COLO829 (cell line): ENCODE measurements at regions not wholly inside any gene's neighbourhood (a gene's known extent, or its start where the extent isn't known, plus 50 kb on each side); places are given as distances from the start of the nearest gene placed in this dataset.
"Not testable (repeated sequence)": the region's sequence is repeated elsewhere in the genome, so short reads cannot be mapped to it uniquely, and the experiment has no call there.

Experiments used
- DNase-seq: peaks from one replicate; pipeline ENCODE4 v3.0.0; 2012; ENCODE audit warnings: low spot score

DNA sequence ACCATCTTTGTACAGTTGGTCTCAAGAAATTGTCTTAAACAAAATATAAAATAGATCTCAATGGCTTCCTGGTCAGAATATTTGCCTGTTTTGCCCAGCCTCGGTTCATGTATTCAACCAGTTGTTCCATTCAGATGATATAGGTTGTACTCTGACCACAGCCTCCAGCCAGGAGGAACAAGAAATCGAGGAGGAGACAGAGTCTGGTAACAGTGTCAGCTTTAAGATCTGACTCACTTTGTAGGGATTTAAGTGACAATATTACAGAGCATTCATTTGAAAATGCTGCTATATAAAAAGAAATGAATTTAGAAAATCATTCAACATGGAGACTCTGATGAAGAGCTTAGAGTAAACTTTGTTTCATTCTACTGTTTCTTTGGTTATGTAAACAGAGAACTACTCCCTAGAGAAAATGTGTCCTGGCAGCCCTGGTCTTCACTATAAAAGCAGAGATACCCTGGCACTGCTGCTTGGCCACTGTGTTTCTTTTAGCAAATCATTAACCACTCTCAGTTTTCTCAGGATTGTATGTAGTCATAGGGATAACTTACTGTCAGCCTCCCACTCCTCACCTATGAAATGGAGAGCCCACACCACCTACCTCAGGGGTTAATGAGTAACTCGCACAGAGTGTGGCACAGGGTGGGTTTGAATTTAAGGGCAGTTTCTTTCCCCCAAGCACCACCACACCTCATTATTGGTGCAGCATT, 53.5 kb downstream of the PAGE2 start:
- DNase-seq = no peak

DNA sequence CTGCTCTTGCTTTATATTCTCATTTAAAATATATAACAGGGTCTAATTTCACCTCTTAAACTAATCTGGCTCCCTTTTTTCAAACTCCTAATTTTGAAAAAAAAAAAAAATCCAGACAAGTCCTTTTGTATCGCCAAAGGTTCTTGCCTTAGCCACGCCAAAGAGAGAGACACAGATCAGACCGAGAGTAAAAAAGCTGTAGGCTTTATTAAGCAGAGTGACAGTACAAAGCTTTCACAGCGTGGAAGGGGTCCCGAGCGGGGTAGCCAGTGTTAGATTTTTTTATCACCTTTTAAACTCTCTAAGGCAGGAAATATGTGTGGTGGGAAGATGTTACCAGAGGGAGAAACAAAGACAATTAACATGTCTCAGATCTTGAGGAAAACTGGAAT, 54.1 kb downstream of the PAGE2 start:
- DNase-seq = no peak

DNA sequence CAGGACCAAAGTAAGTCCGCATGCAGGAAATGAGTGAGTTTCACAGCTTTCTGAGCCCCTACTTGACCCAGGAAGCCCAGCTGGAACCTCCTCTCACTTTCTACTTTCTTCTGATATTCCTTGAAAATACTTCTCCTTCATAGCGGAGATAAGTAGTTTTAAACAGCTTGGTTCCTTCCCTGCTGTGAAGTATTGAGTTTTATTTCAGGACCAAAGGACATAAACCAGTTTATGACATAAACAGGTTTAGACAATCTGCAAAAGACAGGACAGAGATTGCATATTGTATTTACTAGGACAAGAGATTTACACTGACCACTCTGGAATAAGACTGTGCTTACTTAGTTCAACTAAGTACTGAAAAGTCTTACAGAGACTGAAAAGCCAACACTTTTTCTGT, 54.8 kb downstream of the PAGE2 start:
- no peak for DNase-seq

DNA sequence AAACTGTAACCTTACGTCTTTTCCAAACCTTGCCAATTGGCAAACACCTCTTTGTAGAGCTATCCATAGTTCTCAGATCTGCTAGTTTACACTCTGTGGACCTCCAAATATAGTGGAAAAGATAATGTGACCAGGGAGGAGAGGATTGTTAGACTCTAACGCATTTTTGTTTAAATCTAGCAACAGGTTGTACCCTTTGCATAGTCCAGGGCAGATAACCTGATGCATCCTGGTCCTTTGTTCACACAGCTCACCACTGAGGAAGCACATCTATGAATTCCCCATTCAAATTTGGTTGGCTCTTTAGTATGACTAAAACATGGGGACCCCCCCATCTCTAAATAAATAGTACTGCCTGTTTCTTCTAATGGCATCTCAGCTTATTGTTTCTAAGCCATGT, 55.9 kb downstream of the PAGE2 start:
- no peak for DNase-seq

DNA sequence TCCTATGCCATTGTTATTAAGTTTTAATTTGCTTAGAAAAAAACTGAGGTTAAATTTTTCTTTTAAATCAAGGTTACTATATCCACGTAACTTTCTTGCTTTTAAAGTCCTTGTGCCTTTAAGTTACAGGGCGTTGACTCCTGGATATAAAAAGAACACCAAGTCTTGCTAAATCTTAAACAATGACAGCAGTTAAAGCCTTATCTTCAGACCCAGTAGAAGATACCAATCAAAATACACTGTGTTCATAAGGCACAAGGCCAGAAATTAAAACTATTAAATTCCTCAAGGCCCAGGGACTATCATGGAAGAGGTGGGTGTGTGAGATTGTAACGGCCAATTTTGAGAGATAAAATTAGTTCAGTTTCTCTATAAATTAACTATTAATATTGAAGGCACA, 60.4 kb downstream of the PAGE2 start:
- DNase-seq = no peak

DNA sequence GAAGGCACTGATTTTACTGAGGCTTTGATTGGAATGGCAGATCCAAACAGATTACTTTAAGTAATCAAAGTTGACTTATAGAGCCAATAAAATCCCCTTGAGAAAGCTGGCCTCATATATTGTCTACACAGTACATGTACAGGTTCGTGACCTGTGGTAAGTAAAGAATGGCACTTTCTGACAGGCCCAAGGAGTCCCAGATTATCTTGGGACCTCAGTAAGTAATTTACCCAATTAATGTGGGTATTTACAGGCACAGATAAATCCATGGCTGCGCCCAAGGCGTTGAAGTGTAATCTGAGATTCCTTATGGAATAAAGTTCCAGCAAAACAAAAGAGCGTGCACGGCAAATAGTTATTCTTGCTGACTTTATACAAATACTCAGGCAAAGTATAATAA, 62.4 kb downstream of the PAGE2 start:
- no peak for DNase-seq

DNA sequence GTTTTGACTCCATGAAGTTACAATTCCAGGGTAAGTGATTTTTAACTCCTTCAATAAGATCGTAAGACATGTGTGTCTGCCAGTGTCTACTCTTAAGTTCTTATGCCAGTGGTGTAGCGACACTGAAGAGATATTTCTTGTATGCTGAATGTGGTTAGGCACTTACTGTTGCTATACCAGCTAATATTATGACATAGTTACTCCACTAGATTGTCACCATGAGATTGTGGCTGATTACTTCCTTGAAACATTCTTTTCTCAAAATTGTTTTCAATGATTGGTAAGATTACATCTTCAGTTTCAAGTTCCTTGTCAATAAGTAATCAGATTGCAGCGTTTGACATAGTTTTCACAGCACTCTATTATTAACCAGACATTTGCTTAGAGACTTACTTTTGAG, 60.6 kb upstream of the PAGE5 start:
- no peak for DNase-seq

DNA sequence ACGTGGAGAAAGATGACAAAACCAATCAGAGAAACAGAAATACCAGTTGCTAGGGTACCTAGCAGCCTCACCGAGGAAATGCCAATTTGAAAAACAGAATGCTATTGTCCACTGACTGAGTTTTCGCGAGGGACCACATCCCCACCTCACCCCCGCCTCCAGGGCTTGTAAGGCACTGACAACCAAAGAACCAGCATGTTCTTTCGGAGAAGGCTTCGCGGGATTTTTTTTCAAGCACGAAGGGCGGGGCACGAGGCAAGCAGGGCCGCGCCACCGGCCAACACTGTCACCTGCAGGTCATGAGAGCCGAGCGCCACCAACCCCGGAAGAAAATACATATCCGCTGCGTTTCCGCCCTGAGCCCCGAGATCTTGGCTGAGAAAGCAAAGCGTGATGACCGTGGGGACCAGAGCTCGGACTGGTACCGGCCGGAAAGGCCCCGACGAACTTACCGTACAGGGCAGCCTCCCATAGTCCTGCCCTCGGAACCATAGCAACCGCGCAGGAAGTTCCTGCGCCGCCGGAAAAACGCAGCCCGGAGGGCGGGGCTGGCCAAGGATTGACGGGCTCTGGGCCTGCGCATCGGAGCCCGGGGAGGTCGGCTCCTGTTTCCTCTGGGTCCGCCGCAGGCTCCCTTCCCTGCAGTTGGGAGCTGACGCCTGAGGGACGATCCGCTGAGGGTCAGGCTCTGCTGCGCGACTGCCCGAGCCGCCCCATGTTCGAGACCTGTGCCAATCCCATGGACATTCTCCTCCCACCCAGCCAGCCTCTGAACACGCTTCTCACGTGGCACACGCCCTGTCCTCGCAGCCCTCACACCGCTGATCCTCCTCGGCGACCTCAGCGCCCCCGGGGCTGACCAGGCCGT, 59.2 kb upstream of the PAGE5 start:
- DNase-seq = peak; percentile 58

DNA sequence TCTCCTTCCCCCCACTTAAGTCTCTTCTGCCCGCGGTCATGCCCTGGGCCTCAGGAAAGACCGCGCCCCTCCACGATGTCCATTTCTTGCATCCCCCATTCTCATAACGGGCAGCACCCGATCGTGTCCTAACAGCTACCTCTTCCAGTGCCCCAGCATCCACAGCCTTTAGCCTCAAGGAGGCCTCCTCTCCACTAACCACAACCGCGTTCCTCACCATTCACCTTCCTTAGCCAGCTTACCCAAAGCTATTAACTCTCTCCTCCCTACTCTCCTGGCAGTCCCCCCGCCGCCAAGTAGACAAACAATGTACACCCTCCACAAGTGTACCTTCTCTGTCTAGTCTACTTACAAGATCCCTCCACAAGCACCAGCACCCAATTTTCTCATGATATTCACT, 58.6 kb upstream of the PAGE5 start:
- DNase-seq = no peak

DNA sequence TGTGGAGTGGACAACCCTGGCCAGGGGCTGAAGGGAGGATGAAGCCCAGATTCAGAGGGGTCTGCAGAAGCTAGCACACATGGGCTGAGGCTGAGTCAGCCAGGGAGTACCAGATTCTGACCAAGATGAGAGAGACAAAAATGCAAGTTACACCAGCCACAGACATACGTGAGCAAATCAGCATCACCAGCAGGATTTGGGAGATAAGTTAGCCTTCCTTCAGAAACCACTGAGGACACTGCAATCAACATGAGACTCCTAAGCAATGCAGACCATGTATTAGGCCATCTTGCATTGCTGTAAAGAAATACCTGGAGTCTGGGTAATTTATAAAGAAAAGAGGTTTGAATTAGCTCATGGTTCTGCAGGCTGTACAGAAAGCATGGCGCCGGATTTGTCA, 57.0 kb upstream of the PAGE5 start:
- no peak for DNase-seq

DNA sequence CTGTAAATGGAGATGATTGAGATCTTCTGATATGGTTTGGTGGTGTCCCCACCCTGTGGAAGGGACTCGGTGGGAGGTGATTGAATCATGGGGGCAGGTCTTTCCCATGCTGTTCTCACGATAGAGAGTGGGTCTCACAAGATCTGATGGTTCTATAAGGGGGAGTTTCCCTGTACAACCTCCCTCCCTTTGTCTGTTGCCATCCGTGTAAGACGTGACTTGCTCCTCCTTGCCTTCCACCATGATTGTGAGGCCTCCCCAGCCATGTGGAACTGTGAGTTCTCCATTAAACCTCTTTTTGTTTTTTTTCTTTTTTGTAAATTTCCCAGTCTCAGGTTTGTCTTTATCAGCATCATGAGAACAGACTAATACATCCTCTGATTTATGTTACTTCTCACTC, 55.1 kb upstream of the PAGE5 start:
- DNase-seq = not testable (repeated sequence)

DNA sequence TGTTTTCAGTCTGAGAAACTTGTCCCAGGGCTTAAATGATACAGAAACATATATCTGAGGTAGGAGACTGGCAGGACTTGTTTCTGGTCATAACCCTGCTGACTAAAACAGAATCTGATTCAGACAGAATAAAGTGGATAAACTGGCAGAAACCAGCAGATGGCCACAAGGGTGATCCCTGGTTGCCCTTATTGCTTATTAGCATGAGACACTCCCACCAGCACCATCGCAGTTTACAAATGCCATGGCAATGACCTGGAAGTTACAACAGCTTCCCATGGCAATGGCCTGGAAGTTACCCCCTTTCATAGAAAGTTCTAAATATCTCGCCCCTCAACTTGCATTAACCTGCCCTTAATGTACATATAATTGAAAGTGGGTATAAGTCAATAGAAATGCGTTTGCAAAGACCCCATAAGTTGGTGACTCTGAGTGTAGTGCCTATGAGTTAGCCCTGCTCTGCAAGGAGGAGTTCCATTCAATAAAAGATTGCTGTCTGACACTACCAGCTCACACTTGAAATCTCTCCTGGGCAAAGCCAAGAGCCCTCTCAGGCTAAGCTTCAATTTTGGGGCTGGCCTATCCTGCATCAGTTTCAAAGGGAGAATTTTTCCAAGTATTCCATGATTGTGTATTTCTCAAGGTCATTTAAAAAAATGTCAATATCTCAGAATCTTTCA, 52.9 kb upstream of the PAGE5 start:
- no peak for DNase-seq

DNA sequence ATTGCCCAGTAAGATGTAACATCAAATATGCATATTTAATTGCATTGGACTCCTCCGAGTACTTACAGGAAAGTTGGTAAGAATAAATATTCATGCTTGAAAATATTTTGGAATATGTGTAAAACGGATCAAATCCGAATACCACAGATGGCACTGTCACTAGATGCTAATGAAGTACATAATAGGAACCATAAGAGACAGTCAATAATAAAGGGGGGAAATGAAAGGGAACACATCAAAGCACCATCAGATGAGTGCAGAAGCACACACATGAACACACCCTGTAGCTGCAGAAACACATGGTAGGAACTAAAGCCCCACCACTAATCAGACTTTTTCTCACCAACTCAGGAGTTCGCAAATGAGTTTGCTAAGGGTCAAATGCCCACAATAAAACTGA, 52.2 kb upstream of the PAGE5 start:
- DNase-seq = no peak

DNA sequence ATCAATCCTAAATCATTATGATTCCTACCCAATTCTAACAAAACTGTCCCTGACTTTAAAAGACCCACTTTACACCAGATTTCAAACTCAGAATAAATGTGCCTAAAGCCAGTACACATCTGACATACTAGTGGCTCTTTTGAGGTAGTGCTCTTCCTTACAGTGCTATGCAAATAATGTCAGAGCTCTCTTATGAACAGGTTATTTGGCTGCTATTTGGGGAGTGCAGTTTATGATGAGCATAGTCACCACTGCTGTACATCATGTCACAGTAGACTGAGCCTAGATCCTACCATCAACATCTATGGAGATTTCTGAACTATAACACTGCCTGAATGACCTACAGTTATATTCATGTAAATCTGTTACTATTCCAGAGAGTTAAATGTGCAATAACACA, 50.4 kb upstream of the PAGE5 start:
- DNase-seq = no peak
